ENCODE measurements at regions not wholly inside any gene's neighbourhood (a gene's known extent, or its start where the extent isn't known, plus 50 kb on each side); places are given as distances from the start of the nearest gene placed in this dataset.
"Not testable (repeated sequence)": the region's sequence is repeated elsewhere in the genome, so short reads cannot be mapped to it uniquely, and the experiment has no call there.

DNA sequence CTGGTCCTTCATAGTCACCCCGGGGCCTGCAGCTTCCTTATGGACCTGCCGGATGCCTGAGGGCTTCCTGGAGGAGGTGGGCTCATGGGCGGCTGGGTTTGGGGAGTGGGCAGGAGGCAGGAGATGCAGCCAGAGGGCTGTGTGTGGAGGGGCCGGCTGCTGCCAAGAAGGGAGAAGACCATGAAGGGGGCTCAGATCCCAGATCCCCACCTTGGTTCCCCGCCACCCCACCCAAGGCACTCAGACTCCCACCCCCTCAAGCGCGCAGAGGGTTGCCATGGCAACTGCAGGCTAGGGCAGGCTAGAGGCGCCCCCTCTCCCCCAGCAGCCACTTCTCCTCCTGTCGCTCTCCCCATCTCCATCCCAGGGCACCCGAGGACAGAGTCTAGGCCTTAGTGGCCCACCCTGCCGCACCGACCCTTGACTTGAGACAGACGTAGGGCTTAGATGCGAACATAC lies 104.5 kb downstream of the CRLF3 start:
- TF ChIP-seq, protein P1, sequence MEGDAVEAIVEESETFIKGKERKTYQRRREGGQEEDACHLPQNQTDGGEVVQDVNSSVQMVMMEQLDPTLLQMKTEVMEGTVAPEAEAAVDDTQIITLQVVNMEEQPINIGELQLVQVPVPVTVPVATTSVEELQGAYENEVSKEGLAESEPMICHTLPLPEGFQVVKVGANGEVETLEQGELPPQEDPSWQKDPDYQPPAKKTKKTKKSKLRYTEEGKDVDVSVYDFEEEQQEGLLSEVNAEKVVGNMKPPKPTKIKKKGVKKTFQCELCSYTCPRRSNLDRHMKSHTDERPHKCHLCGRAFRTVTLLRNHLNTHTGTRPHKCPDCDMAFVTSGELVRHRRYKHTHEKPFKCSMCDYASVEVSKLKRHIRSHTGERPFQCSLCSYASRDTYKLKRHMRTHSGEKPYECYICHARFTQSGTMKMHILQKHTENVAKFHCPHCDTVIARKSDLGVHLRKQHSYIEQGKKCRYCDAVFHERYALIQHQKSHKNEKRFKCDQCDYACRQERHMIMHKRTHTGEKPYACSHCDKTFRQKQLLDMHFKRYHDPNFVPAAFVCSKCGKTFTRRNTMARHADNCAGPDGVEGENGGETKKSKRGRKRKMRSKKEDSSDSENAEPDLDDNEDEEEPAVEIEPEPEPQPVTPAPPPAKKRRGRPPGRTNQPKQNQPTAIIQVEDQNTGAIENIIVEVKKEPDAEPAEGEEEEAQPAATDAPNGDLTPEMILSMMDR (IDR thresholded peaks at IDR 0.05; ENCODE audit: insufficient read depth, low read length, severe bottlenecking), result no peak
- no peaks in the 10 kb centered on the region for H3K27me3 ChIP-seq (ENCODE audit: control insufficient read depth, insufficient read depth, low read length)
- DNase-seq (ENCODE audit: low read depth), result no peak
- no peak overlapping the region for H3K4me3 ChIP-seq (ENCODE audit: low read depth, low read length)
- H3K36me3 ChIP-seq (ENCODE audit: control insufficient read depth, insufficient read depth, low read length), result no peaks in the 10 kb centered on the region
- FAIRE-seq, result no peak

DNA sequence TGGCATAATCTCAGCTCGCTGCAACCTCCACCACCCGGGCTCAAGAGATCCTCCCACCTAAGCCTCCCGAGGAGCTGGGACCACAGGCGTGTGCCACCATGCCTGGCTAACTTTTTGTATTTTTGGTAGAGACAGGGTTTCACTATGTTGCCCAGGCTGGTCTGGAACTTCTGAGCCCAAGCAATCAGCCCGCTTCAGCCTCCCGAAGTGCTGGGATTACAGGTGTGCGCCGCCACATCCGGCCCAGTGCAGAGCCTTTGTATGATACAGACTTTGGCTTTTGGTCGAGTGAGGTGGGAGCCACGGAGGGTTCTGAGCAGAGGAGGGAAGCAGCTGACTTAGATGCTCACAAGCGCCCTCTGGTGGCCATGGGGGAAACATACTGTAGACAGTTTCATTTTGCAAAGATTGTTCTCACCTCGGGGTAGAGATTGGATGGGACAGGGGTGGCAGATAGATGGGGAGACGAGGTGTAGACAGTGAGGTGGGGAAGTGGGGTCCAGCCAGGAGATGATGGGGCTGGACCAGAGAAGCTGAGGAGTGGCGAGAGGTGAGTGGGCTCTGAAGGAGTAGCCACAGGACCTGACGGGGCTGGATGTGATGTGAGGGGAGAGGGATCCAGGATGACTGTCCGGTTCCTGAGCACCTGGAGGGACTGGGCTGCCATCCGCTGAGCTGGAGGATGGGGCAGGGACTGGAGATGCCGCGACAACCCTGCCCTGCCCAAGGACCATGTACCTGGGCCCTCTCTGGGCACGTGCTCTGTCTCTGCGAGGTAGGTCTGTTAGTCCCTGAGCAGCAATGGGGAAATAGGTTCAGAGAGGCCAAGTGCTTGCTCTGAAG lies 105.1 kb downstream of the CRLF3 start:
- not testable (repeated sequence) for H3K36me3 ChIP-seq (ENCODE audit: control insufficient read depth, insufficient read depth, low read length); FAIRE-seq; H3K4me3 ChIP-seq (ENCODE audit: low read depth, low read length); H3K27me3 ChIP-seq (ENCODE audit: control insufficient read depth, insufficient read depth, low read length)
- TF ChIP-seq, protein P1 (IDR thresholded peaks at IDR 0.05; ENCODE audit: insufficient read depth, low read length, severe bottlenecking), result peak; percentile 64
- peak; percentile 29 for DNase-seq (ENCODE audit: low read depth)

DNA sequence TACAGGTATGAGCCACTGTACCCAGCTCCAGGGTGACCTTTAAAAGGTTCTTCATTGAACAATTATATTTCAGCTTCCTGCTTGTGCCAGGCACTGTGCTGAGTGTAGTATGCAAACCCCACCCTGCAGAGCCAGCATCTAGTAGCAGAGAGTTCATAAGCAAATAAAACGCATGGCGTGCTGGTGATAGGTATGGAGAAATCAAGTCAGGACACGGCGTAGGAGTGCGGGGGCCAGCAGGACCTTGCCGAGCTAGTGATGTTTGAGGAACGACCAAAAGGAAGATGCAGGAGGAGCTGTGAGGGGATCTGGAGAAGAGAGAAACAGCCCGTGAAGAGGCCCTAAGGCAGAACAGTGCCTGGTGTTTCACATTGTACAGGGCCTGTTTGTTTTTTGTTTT lies 105.8 kb downstream of the CRLF3 start:
- not testable (repeated sequence) for H3K4me3 ChIP-seq (ENCODE audit: low read depth, low read length); H3K36me3 ChIP-seq (ENCODE audit: control insufficient read depth, insufficient read depth, low read length); DNase-seq (ENCODE audit: low read depth); H3K27me3 ChIP-seq (ENCODE audit: control insufficient read depth, insufficient read depth, low read length)
- peak; percentile 77 for FAIRE-seq

DNA sequence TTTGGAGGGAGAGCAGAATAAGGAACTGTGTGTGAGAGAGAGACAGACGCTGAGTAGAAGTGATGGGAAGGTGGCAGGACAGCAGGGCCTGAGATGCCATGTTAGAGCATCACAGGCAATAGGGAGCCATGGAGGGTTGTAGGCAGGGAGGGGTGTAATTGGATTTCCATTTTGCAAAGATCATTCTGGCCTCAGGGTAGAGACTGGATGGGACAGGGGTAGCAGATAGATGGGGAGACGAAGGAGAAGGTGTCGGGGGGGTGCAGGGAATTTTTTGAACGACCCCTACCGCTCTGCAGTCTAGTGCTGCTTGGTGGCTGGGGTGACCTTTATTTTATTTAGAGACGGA lies 106.4 kb downstream of the CRLF3 start:
- H3K36me3 ChIP-seq (ENCODE audit: control insufficient read depth, insufficient read depth, low read length); H3K4me3 ChIP-seq (ENCODE audit: low read depth, low read length); DNase-seq (ENCODE audit: low read depth); FAIRE-seq; H3K27me3 ChIP-seq (ENCODE audit: control insufficient read depth, insufficient read depth, low read length): not testable (repeated sequence)

DNA sequence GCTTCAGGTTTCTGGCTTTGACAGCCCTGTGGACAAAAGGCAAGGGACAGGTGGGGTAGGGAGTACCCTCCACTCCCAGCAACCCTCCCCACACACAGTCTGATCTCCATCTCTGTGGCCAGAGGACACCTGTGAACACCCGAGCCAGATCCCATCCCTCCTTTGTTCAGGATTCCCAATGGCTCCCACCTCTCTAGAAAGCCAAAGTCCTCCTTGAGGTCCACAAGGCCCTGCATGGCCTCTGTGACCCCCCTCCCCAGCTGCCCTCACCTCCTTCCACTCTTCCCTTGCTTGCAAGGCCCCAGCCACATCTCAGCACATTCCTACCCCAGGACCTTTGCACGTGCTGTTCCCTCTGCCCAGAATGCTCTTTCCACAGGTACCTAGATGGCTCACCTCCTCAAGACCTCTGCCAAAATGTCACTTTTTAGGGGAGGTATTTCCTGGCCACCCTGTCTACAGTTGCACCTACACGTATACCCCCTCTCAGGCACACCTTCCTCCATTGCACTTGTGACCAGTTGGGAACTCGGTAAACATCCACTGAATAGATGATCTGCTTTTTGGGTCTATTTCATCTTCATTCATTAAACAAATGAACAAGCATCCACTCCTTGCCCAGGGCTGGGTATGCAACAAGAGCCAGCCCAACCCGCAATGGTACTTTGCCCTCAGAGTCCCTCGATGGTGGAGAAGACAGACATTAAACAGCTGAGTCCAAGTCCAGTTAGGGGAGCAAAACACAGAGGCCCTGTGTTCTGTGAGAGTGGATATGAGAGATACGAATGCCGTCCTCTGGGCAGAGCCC lies 107.0 kb downstream of the CRLF3 start:
- peak; percentile 92 for FAIRE-seq
- DNase-seq (ENCODE audit: low read depth), result no peak
- no peaks in the 10 kb centered on the region for H3K36me3 ChIP-seq (ENCODE audit: control insufficient read depth, insufficient read depth, low read length)
- no peaks in the 10 kb centered on the region for H3K27me3 ChIP-seq (ENCODE audit: control insufficient read depth, insufficient read depth, low read length)
- no peak overlapping the region for H3K4me3 ChIP-seq (ENCODE audit: low read depth, low read length)
- TF ChIP-seq, protein P1 (IDR thresholded peaks at IDR 0.05; ENCODE audit: insufficient read depth, low read length, severe bottlenecking), result no peak

DNA sequence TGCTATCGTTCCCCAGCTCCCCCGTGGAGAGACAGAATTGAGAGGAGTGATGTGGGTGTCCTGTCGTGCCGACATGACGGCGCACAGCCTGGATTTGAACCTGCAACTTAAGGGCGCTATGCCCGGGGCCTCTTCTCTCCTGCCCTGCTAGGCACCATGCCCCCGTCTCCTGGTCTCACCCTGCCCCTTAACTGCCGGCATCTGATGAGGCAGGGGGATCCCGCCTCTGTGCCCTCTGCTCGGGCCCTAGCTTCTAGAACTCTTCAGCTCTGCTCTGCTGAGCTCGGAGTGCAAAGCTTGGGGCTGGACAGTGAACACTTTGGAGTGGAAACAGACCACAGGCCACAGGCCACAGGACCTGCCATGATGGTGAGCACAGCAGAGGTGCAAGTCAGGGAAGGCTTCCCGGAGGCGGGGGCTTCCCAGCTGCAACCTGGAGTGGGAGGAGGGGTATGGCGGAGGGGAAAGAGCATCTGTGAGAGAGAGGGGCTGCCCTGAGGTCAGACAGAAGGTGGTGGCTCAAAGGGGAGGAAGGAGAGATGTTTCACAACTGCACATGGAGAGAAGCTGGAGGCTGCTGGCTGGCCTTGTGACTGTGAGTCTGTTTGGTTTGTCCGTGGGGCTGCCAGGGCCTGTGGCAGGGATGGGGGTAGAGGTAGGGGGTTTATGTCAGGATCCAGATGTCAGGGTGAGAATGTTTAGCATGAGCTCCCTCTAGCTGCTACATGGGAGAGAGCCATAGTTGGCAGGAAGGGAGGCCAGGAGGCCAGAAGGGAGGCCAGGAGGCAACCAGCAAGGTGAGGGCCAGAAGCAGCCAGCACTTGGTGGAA lies 107.8 kb downstream of the CRLF3 start:
- no peak for FAIRE-seq
- no peaks in the 10 kb centered on the region for H3K36me3 ChIP-seq (ENCODE audit: control insufficient read depth, insufficient read depth, low read length)
- DNase-seq (ENCODE audit: low read depth), result no peak
- TF ChIP-seq, protein P1 (IDR thresholded peaks at IDR 0.05; ENCODE audit: insufficient read depth, low read length, severe bottlenecking), result no peak
- H3K4me3 ChIP-seq (ENCODE audit: low read depth, low read length), result no peak overlapping the region
- H3K27me3 ChIP-seq (ENCODE audit: control insufficient read depth, insufficient read depth, low read length), result no peaks in the 10 kb centered on the region

Data from bronchial epithelial cell (primary cell).